RKO (cell line): ENCODE measurements at regions not wholly inside any gene's neighbourhood (a gene's known extent, or its start where the extent isn't known, plus 50 kb on each side); places are given as distances from the start of the nearest gene placed in this dataset.
"Not testable (repeated sequence)": the region's sequence is repeated elsewhere in the genome, so short reads cannot be mapped to it uniquely, and the experiment has no call there.

Experiments used
- DNase-seq: peaks from one replicate; pipeline ENCODE4 v3.0.0-alpha.2; 2016; ENCODE audit warnings: low spot score

DNA sequence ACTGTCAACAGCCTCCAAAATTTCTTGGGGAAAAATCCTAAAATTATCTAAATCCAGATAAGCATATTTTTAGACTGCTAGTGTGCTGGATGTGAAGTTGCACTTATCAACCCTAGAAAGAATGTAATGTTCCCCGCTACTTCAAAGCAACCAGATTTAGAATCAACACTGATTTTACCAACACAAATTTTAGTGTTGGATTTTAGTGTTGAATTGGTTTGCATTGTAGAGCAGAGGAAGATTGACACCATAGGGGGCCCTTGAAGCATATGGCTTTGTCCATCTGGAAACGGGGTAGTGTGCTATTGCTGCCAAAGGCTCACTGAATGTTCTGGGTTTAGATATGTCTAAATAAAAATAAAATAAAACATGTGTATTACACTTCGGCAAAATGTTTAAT is 126.3 kb upstream of the EMCN start:
- no peak for DNase-seq

DNA sequence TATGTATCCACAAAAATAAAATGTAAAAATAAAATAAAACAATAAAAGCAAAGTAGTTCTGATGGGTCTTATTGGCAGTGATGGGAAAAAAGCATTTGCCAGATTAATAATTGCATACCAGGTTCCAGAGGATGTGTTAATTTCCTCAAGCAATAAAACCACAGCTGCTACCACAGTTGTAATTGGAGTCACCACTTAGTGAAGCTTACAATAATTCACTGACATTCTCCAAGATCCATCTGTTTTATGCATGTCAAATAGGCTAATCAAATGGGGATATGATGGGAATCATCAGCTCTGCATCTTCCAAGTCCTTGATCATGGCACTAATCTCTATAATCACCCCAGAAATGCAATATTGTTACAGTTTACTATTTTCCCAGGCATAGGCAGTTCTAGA is 123.5 kb upstream of the EMCN start:
- DNase-seq = no peak

GRCh38 chr4:100635899-100636298 is 118.1 kb upstream of the EMCN start:
- no peak for DNase-seq

DNA sequence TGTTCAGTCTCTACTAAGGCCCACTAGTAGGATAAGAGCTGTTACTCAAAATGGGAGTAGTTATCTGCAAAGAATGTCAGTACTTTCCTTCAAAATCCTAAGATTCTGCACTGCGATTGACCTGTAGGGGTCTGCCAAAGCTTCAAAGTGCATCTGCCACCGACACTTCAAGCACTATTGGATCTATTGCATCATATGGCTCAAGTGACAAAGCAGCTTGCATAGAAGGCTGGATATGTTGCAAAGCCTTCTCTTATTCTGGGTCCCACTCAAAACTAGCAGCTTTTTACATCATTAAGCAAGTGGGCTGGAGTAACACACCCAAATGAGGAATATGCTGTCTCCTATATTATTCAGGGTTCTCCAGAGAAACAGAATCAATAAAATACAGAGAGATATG is 115.4 kb upstream of the EMCN start:
- no peak for DNase-seq

DNA sequence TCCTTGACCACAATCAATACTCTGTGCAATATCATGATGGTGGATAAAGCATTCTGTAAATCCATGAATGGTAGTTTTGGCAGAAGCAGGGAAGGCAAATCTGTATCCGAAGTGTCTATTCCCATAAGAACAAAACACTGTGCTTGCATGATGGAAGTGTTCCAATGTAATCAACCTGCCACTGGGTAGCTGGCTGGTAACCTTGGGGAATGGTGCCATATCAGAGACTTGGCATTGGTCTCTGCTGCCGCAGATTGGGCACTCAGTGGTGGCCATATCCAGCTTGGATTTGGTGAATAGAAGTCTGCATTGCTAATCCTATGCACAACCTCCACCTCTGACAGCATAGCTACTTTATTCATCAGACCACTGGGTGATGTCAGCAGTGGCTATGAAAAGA is 114.3 kb upstream of the EMCN start:
- no peak for DNase-seq

- no peak for DNase-seq
Observed at GRCh38 chr4:100631281-100631968, 113.6 kb upstream of the EMCN start.

GRCh38 chr4:100630341-100630740 is 112.5 kb upstream of the EMCN start:
- DNase-seq = no peak

DNA sequence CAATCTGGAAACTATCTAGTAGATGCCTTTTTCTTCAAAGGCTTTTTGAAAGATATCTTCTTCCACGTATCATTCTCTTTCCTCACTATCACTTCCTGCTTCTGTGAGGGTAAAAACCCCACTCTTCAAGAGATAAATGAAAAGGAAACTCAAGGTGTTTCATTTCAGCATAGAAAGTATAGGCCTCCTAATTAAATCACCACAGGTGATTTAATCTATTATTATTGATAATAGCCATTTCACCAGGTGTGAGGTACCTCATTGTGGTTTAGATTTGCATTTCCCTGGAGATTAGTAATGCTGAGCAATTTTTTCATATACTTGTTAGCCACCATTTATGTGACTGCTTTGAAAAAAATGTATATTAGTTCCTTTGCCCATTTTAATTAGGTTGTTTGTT is 92.0 kb upstream of the EMCN start:
- DNase-seq = no peak

GRCh38 chr4:100608651-100609050 is 90.8 kb upstream of the EMCN start:
- not testable (repeated sequence) for DNase-seq

DNA sequence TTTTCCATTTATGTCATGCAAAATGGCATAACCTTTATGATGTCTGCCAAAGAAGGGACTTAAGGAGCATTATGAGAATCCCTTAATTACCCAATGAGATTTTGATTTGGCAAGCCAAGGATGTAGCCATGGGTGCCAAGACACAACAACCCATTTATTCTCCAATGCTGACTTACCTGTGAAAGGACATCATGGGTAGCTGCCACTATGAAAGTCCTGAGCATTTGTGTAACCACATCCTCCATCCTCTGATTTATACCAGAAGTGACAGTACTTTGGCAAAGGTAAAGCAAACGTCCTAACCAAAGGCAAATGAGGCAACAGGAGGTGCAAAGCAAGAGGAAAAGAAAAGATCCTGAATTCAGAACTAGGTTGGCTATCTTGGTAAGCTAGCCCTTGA is 87.3 kb upstream of the EMCN start:
- no peak for DNase-seq

DNA sequence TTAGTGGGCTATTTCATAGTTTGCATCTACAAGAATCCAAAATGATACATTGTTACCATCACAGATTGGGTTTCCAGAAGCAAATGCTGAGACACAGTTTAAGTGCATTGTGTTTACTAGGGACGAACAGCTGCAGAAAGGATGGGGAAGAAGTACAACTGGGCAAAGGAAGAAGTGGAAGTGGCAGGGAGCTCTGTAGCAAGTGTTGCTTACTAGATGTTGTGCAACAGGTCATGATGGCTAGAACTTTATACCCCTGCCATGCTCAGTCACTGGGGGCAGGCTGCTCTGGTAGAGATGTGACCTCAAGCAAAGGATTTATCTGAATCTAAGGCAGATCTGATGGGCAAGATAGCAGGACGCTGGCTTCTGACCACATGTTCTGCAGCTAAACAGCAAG is 76.1 kb upstream of the EMCN start:
- DNase-seq = no peak

- DNase-seq = no peak
Observed at GRCh38 chr4:100591161-100591876, 73.5 kb upstream of the EMCN start.

GRCh38 chr4:100590325-100590724 is 72.5 kb upstream of the EMCN start:
- no peak for DNase-seq

DNA sequence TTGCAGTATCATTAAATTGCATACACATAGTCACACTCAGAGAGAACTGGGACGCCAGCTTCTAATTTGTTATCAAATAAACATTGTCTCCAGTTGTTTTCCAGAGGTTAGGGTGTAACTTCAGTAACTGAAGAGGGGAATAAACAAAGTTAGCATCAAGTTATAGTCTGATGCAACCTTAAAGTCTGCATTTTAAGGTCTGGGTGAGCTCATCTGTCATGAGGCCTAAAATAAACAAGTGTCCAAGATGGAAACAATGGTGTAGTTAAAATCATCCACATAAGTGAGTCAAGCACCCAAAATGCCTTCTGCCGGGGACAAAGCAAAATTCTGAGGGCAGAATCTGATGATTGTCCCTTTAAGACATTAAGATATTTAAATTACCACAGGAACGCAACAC is 70.3 kb upstream of the EMCN start:
- DNase-seq = no peak

DNA sequence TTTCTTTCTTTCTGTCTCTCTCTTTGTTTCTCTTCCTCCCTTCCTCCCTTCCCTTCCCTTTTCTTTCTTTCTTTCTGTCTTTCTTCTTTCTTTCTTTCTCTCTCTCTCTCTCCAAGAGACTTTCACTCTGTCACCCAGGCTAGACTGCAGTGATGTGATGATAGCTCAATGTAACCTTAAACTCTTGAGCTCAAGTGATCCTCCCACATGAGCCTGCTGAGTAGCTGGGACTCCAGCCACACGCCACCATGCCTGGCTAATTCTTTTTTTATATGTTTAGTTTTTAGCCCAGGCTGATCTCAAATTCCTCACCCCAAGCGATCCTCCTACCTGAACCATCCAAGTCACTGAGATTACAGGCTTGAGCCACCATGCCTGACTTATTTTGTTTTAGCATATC is 64.3 kb upstream of the EMCN start:
- DNase-seq = no peak

DNA sequence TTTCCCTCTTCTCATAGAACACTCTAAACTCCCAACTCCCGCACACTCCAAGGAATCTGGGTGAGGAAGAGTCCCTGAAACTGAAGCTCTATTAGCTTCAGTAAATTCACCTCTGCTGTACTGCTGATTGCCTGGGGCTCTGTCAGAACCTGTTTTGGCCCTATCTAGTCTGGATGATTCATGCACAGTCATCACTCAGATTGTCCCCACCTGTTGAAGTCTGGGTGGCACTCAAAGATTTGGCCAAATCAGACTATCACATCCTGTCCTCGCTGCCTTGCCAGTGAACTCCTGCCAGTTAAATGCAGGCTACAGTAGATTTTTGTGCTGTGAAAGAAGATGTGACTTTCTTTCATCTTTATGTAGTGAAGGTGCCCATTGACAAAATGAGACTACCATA is 63.5 kb upstream of the EMCN start:
- DNase-seq = no peak

- no peak for DNase-seq
Observed at GRCh38 chr4:100576570-100576969, 58.7 kb upstream of the EMCN start.

GRCh38 chr4:100574607-100575006 is 56.8 kb upstream of the EMCN start:
- no peak for DNase-seq

- no peak for DNase-seq
Observed at GRCh38 chr4:100569196-100569595, 51.4 kb upstream of the EMCN start.
